Smooth muscle cell (in vitro differentiated cells): ENCODE measurements at regions not wholly inside any gene's neighbourhood (a gene's known extent, or its start where the extent isn't known, plus 50 kb on each side); places are given as distances from the start of the nearest gene placed in this dataset.

ENCODE experiments used
- DNase-seq: peaks from one replicate; lab custom pipeline; 2025; ENCODE audit not compliant: unreplicated experiment; lab: John Stamatoyannopoulos, UW
- H2AFZ ChIP-seq: fragments of 200-600 bp; sonication (generic); 2 replicates; pipeline ENCODE4 v1.6.0; 2016; ENCODE audit warnings: antibody characterized with exemption, low read depth, mild to moderate bottlenecking
- H3F3A ChIP-seq: fragments of 200-600 bp; sonication (generic); 2 replicates; pipeline ENCODE4 v1.6.0; 2017; ENCODE audit warnings: antibody characterized with exemption, low read depth
- H3K27ac ChIP-seq: fragments of 200-600 bp; sonication (generic); 2 replicates; pipeline ENCODE4 v1.5.1; 2016; ENCODE audit warnings: low read depth, mild to moderate bottlenecking
- H3K27me3 ChIP-seq: fragments of 200-600 bp; sonication (generic); 2 replicates; pipeline ENCODE4 v1.6.1; 2016; ENCODE audit warnings: low read depth, mild to moderate bottlenecking
- H3K36me3 ChIP-seq: fragments of 200-600 bp; sonication (generic); 2 replicates; pipeline ENCODE4 v1.5.1; 2016; ENCODE audit warnings: low read depth
- H3K4me1 ChIP-seq: fragments of 200-600 bp; sonication (generic); 2 replicates; pipeline ENCODE4 v1.5.1; 2016; ENCODE audit warnings: low read depth
- H3K4me2 ChIP-seq: fragments of 200-600 bp; sonication (generic); 2 replicates; pipeline ENCODE4 v1.6.0; 2016; ENCODE audit warnings: mild to moderate bottlenecking
- H3K4me3 ChIP-seq: fragments of 200-600 bp; sonication (generic); 2 replicates; pipeline ENCODE4 v1.5.1; 2016; ENCODE audit warnings: mild to moderate bottlenecking
- H3K79me2 ChIP-seq: fragments of 200-600 bp; sonication (generic); 2 replicates; pipeline ENCODE4 v1.6.0; 2016; ENCODE audit warnings: low read depth, mild to moderate bottlenecking
- H3K9ac ChIP-seq: fragments of 200-600 bp; sonication (generic); 2 replicates; pipeline ENCODE4 v1.6.0; 2016; ENCODE audit warnings: low read depth
- H3K9me3 ChIP-seq: fragments of 200-600 bp; sonication (generic); replicated peaks from 2 replicates; pipeline ENCODE4 v1.5.1; 2016; ENCODE audit warnings: low read depth
- H4K20me1 ChIP-seq: fragments of 200-600 bp; sonication (generic); 2 replicates; pipeline ENCODE4 v1.6.0; 2016; ENCODE audit warnings: low read depth
- WGBS: methylation state at CpG from one replicate; pipeline ENCODE4 v1.1.7; 2016; ENCODE audit warnings: low lambda C conversion rate; 5-methylcytosine and 5-hydroxymethylcytosine counted together
- TF ChIP-seq, protein P1 (sequence below): fragments of 200-600 bp; sonication (generic); IDR thresholded peaks from 2 replicates; pipeline ENCODE4 v1.5.1; 2017; ENCODE audit warnings: borderline replicate concordance, mild to moderate bottlenecking, antibody characterized with exemption; ENCODE audit not compliant: insufficient read depth, poor library complexity, severe bottlenecking

DNA sequence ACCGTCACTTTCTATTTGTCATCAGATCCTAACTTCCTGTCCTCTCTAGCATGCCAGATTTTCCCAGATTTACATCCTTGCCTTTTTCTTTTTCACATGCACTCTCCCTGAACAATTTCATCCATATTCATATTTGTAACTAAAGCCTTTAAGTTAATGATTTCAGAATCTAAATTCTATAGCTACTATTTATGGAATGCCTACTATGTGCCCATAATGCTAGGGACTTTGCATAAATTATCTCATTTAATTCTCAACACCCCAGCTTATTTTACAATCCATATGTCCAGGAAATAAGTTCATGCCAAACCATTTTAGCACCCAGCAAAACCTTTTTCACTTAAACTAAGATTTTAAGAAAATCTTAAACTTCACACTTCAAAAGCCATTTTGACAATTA lies 531.9 kb downstream of the NUP35 start:
- TF ChIP-seq, protein P1, sequence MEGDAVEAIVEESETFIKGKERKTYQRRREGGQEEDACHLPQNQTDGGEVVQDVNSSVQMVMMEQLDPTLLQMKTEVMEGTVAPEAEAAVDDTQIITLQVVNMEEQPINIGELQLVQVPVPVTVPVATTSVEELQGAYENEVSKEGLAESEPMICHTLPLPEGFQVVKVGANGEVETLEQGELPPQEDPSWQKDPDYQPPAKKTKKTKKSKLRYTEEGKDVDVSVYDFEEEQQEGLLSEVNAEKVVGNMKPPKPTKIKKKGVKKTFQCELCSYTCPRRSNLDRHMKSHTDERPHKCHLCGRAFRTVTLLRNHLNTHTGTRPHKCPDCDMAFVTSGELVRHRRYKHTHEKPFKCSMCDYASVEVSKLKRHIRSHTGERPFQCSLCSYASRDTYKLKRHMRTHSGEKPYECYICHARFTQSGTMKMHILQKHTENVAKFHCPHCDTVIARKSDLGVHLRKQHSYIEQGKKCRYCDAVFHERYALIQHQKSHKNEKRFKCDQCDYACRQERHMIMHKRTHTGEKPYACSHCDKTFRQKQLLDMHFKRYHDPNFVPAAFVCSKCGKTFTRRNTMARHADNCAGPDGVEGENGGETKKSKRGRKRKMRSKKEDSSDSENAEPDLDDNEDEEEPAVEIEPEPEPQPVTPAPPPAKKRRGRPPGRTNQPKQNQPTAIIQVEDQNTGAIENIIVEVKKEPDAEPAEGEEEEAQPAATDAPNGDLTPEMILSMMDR, result no peak
- no peak overlapping the region for H3K27ac ChIP-seq

DNA sequence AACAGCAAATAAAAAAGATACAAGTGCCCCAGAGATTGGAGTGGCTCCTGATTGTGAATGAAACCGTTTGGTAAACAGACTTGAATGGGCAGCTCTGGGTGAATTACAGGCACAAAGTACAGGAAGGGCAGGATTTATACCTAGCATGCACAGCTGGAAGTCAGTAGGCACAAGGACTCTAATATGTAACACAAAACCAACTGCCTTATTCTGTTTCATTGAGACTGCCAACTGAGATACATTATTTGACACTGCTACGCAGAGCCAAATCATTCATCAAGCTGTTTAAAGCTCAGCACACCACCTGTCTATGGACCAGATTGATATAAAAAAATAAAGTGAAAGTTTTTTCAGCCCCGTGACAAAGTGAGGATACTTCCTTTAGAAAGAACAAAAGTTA lies 541.2 kb downstream of the NUP35 start:
- H3K9me3 ChIP-seq, result no peaks in the 10 kb centered on the region
- WGBS, result 82% methylated on average over 3 of the region's 3 CpGs
- H3K4me2 ChIP-seq, result no peak overlapping the region
- TF ChIP-seq, protein P1, result no peak
- peaks cover 3% of the 10 kb centered on the region for H3K4me1 ChIP-seq
- no peaks in the 10 kb centered on the region for H4K20me1 ChIP-seq
- no peak overlapping the region for H3K4me3 ChIP-seq
- H3K27me3 ChIP-seq, result no peaks in the 10 kb centered on the region
- no peak overlapping the region for H2AFZ ChIP-seq
- no peak for DNase-seq
- no peaks in the 10 kb centered on the region for H3K79me2 ChIP-seq
- H3K36me3 ChIP-seq, result no peaks in the 10 kb centered on the region
- H3F3A ChIP-seq, result no peaks in the 10 kb centered on the region
- H3K27ac ChIP-seq, result no peak overlapping the region
- H3K9ac ChIP-seq, result no peak overlapping the region

More for the DNA sequence above, 531.9 kb downstream of the NUP35 start:
- Histone ChIP-seq H3K4me2 (no peak overlapping the region), H4K20me1 (no peaks in the 10 kb centered on the region), H3K79me2 (no peaks in the 10 kb centered on the region), H3K9ac (no peak overlapping the region), H3K9me3 (no peaks in the 10 kb centered on the region), H3K36me3 (no peaks in the 10 kb centered on the region), H3K4me1 (no peaks in the 10 kb centered on the region), H3K4me3 (no peak overlapping the region), H3F3A (no peaks in the 10 kb centered on the region), H2AFZ (no peak overlapping the region), H3K27me3 (no peaks in the 10 kb centered on the region)
- WGBS, result 88% methylated on average over 1 of the region's 1 CpG
- no peak for DNase-seq

DNA sequence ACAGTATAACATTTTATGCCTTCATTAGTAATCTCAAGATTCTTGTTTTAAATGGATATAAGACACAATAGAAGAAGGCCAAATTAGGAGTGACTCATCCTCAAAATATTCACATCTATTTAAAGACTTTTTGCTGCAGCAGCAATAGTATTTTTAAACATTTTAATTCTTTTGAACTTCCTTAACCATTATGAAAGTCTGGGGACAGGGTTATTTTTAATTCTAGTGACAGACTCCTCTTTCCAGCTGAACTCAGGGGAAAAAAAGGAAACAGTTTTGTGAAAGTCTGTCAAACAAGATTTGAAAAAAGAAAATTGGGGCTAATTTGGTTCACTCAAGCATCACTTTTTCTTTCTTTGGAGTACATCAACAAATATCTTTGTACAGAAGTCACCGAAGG lies 541.8 kb downstream of the NUP35 start:
- Histone ChIP-seq H4K20me1 (no peaks in the 10 kb centered on the region), H3K4me3 (no peak overlapping the region), H3K4me1 (peaks cover 3% of the 10 kb centered on the region), H3K9me3 (no peaks in the 10 kb centered on the region), H3F3A (no peaks in the 10 kb centered on the region), H3K4me2 (peak overlapping the region; percentile 22), H3K9ac (no peak overlapping the region), H3K27ac (no peak overlapping the region), H3K36me3 (no peaks in the 10 kb centered on the region), H3K79me2 (no peaks in the 10 kb centered on the region), H2AFZ (no peak overlapping the region), H3K27me3 (no peaks in the 10 kb centered on the region)
- DNase-seq, result no peak
- TF ChIP-seq, protein P1, result no peak
- WGBS, result 75% methylated on average over 1 of the region's 1 CpG

DNA sequence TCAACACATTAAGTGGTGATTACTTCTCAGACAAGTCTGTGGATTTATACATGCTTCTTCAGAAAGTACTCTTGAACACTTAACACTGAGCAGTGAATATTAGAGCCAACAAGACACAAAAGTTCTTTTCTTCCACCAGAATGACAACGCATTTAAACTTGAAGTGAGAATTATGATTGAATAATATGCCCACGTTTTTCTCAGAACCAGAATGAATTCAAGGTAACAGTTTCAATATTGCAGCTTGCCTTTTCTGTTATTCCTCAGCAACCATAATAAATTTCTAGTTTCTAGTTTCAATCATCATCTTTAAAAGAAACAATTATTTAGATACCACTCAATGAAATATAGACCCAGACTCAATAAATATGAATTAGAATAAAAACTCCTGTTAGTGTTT lies 547.0 kb downstream of the NUP35 start:
- no peaks in the 10 kb centered on the region for H3F3A ChIP-seq
- no peaks in the 10 kb centered on the region for H3K79me2 ChIP-seq
- H2AFZ ChIP-seq, result peak overlapping the region; percentile 25
- H3K27me3 ChIP-seq, result no peaks in the 10 kb centered on the region
- TF ChIP-seq, protein P1, result no peak
- H3K36me3 ChIP-seq, result no peaks in the 10 kb centered on the region
- no peak for DNase-seq
- no peak overlapping the region for H3K4me2 ChIP-seq
- H4K20me1 ChIP-seq, result no peaks in the 10 kb centered on the region
- 85% methylated on average over 2 of the region's 2 CpGs for WGBS
- no peaks in the 10 kb centered on the region for H3K9me3 ChIP-seq
- no peak overlapping the region for H3K9ac ChIP-seq
- H3K4me1 ChIP-seq, result no peaks in the 10 kb centered on the region
- H3K4me3 ChIP-seq, result no peak overlapping the region
- no peak overlapping the region for H3K27ac ChIP-seq
